NCI-H2171 treated with DMSO at 0.1 percent for 48 hours (cell line): ENCODE measurements at regions not wholly inside any gene's neighbourhood (a gene's known extent, or its start where the extent isn't known, plus 50 kb on each side); places are given as distances from the start of the nearest gene placed in this dataset.
A peak's percentile ranks its signal among the peaks of the same experiment; 100 is the strongest.

Source experiments
- DNase-seq: peaks from one replicate; lab custom pipeline; 2025; lab: John Stamatoyannopoulos, UW

GRCh38 chr2:207257251-207258250 is 91.8 kb upstream of the KLF7 start:
- DNase-seq: no peak

- DNase-seq: peak; percentile 79
These were observed 92.7 kb upstream of the KLF7 start for GRCh38 chr2:207258263-207258991.

DNA sequence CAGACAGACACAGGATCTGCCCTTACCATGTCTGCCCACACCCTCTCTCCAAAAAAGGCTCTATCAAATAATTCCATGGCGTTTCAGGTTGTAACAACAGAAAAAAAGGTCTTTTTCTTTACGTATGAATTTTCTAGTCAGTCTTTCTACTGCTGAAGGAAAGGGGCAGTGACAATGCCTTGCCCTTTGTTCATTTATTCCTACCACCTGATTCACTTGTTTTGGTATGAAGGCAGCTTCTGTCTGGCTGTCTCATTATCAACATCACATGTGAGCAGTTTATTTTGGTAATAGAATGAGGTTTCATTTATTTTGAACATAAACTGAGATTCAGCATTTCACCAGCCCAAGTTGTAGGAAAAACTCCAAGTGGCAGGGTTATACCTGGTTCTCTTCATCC is 94.3 kb upstream of the KLF7 start:
- no peak for DNase-seq

DNA sequence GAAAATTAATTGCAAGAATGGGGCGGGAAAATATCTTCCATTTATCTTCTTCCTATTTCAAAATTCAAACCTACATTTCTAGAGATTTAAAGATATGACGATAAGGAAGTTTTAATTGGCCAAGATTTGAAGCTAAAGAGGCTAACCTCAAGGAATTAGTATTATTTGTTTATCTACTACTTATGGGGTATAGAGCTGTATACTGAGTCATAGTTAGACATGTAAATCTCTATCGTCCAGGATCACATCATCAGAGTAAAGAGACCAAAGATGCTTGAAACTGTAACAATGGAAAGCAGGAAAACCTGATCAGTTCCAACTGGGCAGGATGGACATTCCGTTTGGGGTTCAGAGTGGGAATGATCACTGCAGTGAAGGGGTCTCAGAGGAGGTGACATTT is 95.2 kb upstream of the KLF7 start:
- DNase-seq: no peak

- no peak for DNase-seq
These were observed 98.6 kb upstream of the KLF7 start for GRCh38 chr2:207264310-207264709.

- no peak for DNase-seq
These were observed 99.6 kb upstream of the KLF7 start for GRCh38 chr2:207265332-207265731.

DNA sequence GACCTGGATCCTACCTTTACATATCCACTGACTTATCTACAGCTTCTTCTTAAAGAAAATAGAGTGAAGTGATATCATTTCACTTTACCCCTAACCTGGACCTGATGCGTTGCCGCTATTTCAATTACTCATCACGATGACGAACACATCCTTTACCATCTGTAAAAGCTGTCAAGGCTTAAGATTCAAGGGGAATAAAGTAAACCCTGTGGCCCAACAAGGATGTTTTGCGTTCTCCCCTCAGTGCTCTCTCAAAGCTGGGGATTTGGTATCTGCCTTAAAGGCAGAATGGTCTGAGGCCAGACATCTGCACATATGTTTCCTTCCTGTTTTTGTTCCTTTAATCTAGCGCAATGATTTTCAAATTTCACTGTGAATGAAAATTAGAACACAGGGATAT is 100.1 kb upstream of the KLF7 start:
- no peak for DNase-seq

GRCh38 chr2:207266648-207267047 is 100.9 kb upstream of the KLF7 start:
- no peak for DNase-seq

DNA sequence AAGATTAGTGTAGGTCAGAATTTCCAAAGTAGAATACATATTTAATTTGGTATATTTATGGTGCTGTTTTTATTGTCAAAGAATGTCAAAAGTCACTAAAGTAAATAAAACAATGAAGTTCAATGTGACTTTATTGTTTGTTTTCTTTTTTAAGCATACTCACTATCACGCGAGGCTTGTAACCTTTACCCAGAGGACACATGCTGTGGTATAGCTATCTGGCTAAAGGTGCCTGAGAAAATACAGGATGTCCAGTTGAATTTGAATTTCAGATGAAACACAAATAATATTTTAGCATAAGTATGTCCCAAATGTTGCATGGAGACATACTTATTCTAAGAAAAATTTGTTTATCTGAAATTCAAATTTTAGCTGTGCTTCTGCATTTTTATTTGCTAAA is 103.3 kb upstream of the KLF7 start:
- no peak for DNase-seq

DNA sequence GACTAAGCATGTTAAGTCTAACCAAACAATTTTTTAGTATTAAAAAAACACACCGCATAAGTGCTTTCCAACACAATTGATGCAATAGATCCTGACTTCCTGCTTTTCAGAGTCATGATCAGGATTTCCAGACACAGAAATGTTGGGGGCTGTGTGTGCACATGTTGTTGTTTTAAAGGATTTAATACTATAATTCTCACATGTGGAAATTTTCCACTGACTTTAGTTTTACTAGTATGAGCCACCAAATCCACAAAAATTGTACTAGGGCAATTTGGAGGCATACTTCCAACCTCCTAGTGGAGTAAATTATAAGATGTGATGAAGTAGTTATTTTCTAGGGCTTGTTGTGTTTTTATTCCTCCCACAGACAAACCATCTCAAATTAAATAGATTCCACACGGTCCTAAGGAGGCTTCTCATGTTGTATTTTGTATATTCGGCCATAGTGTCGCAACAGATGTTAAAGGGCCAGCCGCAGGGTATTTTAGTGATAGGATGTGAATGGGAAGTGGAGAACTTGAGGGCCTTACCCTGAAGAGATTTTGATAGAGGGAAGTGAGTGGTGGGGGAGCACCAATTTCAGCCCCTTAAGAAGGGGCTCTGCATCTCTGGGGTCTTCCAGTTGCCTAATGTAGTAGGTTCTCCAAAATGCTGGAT is 108.9 kb upstream of the KLF7 start:
- no peak for DNase-seq

DNA sequence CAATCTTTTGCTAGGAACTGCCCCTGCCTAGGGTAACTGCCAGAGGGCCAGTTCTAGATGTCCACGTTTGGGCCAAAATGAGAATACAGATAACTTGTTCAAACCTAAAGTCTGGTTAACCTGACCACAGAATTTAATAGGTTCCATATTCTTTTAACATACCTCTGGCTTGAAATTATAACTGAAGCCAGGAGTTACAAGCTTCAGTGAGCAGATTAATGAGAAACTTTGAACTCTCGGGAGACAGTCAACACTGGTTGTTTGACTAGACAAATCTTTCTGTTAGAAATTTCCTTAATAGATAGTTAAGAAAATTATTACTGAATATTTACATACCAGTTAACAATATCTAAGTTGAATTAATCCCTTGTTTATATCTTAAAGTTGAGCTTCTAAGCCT is 110.0 kb upstream of the KLF7 start:
- no peak for DNase-seq

- no peak for DNase-seq
These were observed 110.5 kb upstream of the KLF7 start for GRCh38 chr2:207276248-207276647.

GRCh38 chr2:207276858-207277257 is 111.1 kb upstream of the KLF7 start:
- DNase-seq: no peak

GRCh38 chr2:207279520-207279919 is 113.8 kb upstream of the KLF7 start:
- no peak for DNase-seq

- no peak for DNase-seq
These were observed 115.7 kb upstream of the KLF7 start for GRCh38 chr2:207281436-207281835.

GRCh38 chr2:207282916-207283315 is 117.2 kb upstream of the KLF7 start:
- no peak for DNase-seq

- no peak for DNase-seq
These were observed 117.6 kb upstream of the KLF7 start for GRCh38 chr2:207283356-207283755.

- DNase-seq: peak; percentile 10
These were observed 119.1 kb upstream of the KLF7 start for GRCh38 chr2:207284556-207285472.

DNA sequence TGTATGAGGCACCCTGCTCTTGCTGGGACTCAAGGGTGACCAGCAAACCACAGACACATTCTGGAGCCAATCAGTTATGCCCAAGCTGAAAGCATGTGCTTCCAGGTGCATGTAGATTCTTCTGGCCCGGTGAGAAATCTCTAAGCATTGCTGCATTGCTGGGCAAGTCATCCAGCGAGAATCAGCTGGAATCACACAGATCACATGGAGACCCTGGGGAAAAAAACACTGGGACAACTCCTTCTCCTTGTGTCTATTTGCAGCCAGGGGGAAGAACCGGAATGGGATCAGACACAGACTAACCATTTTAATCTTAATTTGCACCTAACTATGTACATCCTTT is 119.7 kb upstream of the KLF7 start:
- peak; percentile 6 for DNase-seq

GRCh38 chr2:207286106-207286505 is 120.4 kb upstream of the KLF7 start:
- DNase-seq: no peak

DNA sequence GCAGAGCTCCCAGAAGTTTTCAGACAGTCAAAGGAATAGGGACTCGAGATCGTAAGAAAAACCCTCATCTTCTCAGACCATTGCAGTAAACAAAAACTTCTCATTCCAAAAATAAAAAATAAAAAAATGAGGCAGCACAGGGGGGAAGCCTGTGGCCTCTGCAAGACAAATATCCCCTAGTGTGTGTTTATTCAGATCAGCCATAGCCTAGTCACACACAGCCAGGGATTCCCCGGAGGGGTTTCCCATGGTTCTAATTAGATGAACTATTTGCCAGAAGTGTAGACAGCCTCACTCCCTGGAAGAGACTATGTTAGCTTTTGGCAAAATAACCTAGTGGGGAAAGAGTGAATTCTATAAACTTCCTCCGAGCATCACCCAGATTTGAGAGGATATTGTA is 122.9 kb upstream of the KLF7 start:
- no peak for DNase-seq
